ENCODE measurements at regions not wholly inside any gene's neighbourhood (a gene's known extent, or its start where the extent isn't known, plus 50 kb on each side); places are given as distances from the start of the nearest gene placed in this dataset.

DNA sequence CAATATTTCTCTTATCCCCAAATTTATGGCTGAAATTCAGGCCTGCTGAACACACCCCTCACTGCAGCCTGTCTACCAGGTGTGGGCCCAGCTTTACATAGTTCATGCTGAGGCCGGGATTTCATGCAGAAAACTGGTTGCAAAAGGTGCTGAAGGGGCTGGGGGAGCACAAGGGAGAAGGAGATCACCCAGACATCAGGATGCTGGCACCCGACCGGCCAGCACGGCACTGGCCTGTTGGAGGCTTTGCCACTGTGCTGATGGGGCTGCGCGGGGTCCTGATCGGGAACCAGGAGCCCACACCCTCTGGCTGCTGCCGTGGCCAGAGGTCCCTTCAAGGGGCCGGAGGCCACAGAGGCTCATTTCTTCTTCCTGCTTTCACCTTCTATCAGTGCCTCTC, 177.9 kb upstream of the C2CD4B start:
- in situ Hi-C loops (cut with HindIII; ENCODE audit: low pct_unique_long_range_greater_than_20kb, low sequenced_read_pairs) = no loop called here
- DNase-seq (ENCODE audit: low read depth in 1 of 2, low spot score in 1 of 2) = no peak
- TF ChIP-seq JUND (IDR thresholded peaks at IDR 0.05; ENCODE audit: low read depth) = no peak

DNA sequence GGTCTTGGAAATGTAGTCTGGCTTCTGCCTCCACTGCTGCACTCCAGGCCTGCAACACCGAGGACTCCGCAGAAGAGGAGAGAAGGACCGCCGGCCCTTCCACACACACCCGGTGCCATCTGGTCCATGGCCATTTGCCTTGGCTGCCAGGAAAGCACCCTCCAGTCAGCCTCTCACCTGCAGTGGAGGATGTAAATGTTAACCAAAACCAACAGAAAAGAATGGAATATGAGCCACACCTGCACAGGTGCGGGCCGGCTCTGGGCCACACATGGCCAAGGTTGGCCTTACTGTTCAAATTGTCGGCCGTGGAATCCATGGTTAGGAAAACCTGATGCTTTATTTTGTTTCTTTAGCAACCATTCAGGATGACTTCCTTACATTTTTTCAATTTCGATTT, 178.3 kb upstream of the C2CD4B start:
- TF ChIP-seq JUND (IDR thresholded peaks at IDR 0.05; ENCODE audit: low read depth) = no peak
- DNase-seq (ENCODE audit: low read depth in 1 of 2, low spot score in 1 of 2) = no peak
- in situ Hi-C loops (cut with HindIII; ENCODE audit: low pct_unique_long_range_greater_than_20kb, low sequenced_read_pairs) = no loop called here

DNA sequence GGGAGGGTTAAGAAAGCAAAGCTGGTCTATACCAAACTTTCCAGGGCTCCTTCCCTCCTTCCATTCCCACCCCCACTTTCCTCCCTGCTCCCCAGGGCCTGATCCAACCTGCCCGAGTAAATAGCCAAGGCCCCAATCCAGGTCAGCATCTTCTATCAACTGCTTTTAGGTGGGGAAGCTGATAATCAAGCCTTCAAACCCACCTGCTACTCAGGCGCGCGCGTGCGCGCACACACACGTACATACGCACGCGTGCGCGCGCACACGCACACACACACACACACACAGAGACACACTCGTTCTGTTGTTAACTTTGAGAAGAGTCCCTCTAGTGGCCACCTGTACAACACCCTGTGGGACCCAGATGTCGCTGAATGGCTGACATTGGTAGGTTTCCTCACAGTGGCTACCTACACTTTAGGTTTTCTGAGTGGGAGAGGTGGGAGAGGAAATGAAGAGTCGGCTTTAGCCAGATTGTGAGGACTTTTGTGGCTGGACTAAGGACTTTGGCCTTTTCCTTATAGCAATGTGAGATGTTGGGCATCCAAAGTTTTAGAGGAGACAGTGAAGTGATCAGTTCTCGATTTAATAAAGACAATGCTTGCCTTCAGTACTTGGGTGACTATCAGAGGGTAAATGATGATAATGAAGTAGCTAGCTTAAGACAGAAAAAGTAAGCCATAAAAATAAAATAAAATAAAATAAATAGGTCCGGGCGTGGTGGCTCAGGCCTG, 179.9 kb upstream of the C2CD4B start:
- in situ Hi-C loops (cut with HindIII; ENCODE audit: low pct_unique_long_range_greater_than_20kb, low sequenced_read_pairs) = no loop called here
- peak; percentile 84 to 95 for DNase-seq (ENCODE audit: low read depth in 1 of 2, low spot score in 1 of 2)
- TF ChIP-seq JUND (IDR thresholded peaks at IDR 0.05; ENCODE audit: low read depth) = no peak

DNA sequence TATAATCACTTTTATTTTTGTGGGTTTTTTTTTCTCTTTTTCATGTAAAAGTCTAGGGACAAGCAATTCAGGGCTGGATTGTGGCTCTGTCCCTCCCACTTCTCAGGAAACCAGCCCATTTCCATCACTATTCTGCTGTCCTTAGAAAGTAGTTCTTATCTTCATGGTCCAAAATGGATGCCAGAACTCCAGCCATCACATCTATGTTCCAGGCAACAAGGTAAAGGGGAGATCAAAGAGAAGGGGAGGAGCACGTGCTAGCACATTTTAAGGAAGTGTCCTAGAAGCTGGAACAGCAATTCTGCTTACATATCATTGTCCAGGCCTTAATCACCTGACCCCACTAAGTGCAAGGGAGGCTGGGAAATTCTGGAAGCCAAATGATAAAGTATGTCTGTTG, 181.1 kb upstream of the C2CD4B start:
- TF ChIP-seq JUND (IDR thresholded peaks at IDR 0.05; ENCODE audit: low read depth) = no peak
- in situ Hi-C loops (cut with HindIII; ENCODE audit: low pct_unique_long_range_greater_than_20kb, low sequenced_read_pairs) = no loop called here

DNA sequence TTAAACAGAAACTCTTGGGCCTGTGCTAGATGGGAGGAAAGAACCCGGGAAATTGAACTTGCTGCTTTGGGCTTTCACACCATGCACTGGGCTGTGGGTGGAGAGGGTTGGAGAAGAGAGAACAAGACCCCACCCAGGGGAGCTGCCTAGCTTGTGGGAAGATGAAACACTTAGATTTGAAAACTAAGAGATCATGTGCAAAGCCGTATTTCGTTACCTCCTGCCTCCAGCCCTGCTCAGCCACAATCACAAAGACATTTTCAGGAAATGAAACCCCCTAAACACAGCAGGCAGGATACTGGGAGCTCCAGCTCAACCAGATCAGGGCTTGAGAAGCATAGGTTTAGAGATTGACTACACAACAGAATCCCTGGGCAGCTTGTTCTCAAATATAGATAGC, 183.0 kb upstream of the C2CD4B start:
- DNase-seq (ENCODE audit: low read depth in 1 of 2, low spot score in 1 of 2) = no peak
- in situ Hi-C loops (cut with HindIII; ENCODE audit: low pct_unique_long_range_greater_than_20kb, low sequenced_read_pairs) = no loop called here
- TF ChIP-seq JUND (IDR thresholded peaks at IDR 0.05; ENCODE audit: low read depth) = no peak

More for the DNA sequence above, 181.1 kb upstream of the C2CD4B start:
- no peak for DNase-seq (ENCODE audit: low read depth in 1 of 2, low spot score in 1 of 2)

DNA sequence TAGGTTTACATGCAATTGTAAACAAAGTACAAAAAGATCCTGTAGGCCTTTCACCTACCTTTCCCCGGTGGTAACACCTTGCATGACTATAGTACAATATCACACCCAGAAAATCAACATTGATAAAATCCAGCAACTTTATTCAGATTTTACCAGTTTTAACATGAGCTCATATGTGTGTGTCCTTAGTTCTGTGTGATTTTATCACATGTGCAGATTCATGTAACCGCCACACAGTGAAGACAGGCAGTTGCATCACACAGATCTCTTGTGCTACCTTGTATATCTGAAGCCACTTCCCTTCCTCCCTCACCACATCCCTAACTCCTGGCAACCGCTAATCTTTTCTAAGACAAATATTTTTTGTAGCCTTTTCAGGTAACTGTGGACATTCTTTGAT, 183.5 kb upstream of the C2CD4B start:
- no peak for TF ChIP-seq JUND (IDR thresholded peaks at IDR 0.05; ENCODE audit: low read depth)
- DNase-seq (ENCODE audit: low read depth in 1 of 2, low spot score in 1 of 2) = no peak
- in situ Hi-C loops (cut with HindIII; ENCODE audit: low pct_unique_long_range_greater_than_20kb, low sequenced_read_pairs) = no loop called here

DNA sequence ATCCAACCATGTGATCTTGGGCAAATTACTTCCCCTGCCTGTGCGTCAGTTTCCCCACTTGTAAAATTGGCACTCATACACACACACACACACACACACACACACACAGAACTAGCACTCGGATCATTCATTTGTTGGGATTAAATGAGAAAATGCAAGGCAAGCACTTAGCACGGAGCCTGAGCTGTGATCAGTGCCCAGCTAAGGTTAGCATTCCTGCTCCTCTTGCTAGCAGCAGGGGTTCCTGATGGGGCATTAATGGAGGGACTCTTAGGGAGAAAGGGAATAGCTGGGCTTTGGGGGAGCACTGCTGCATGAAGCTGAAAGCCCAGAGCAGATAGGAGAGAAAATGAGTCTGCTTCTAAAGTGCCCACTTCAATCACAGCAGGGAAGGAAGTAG, 187.7 kb upstream of the C2CD4B start:
- DNase-seq (ENCODE audit: low read depth in 1 of 2, low spot score in 1 of 2) = no peak
- no peak for TF ChIP-seq JUND (IDR thresholded peaks at IDR 0.05; ENCODE audit: low read depth)
- in situ Hi-C loops (cut with HindIII; ENCODE audit: low pct_unique_long_range_greater_than_20kb, low sequenced_read_pairs) = no loop called here

DNA sequence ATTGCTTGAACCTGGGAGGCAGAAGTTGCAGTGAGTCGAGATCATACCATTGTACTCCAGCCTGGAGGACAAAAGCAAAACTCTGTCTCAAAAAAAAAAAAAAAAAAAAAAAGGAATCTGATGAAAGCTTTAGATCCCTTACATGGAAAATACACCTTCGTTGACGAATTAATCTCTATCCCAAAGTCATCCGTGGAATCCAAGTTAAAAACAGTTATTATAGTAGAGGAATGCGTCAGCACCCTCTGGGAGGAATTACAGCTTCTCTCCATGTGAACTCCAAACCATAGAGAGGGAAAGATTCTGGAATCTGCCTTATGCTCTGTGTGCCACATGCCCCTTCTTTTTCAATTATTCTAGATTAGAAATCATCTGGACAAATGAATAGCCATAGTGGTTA, 192.3 kb upstream of the C2CD4B start:
- DNase-seq (ENCODE audit: low read depth in 1 of 2, low spot score in 1 of 2) = no peak
- in situ Hi-C loops (cut with HindIII; ENCODE audit: low pct_unique_long_range_greater_than_20kb, low sequenced_read_pairs) = no loop called here
- no peak for TF ChIP-seq JUND (IDR thresholded peaks at IDR 0.05; ENCODE audit: low read depth)

DNA sequence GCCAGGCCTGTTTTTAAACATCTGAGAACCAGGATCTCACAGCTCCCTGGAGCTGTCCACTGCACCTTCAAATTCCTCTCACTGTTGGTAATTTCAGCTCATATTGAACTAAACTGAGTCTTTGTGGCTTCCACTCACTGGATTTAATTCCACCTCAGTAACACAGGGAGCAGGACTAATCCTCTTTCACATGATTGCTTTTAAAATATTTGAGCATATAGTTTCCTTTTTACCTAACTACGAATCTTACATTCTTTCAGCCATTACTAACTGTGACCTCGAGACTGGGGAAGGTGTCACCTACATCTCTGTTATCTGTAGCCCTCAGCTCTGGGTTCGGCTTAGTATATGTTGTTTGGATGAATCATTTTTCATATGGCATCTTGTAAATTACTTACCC, 194.3 kb upstream of the C2CD4B start:
- no peak for TF ChIP-seq JUND (IDR thresholded peaks at IDR 0.05; ENCODE audit: low read depth)
- in situ Hi-C loops (cut with HindIII; ENCODE audit: low pct_unique_long_range_greater_than_20kb, low sequenced_read_pairs) = no loop called here

DNA sequence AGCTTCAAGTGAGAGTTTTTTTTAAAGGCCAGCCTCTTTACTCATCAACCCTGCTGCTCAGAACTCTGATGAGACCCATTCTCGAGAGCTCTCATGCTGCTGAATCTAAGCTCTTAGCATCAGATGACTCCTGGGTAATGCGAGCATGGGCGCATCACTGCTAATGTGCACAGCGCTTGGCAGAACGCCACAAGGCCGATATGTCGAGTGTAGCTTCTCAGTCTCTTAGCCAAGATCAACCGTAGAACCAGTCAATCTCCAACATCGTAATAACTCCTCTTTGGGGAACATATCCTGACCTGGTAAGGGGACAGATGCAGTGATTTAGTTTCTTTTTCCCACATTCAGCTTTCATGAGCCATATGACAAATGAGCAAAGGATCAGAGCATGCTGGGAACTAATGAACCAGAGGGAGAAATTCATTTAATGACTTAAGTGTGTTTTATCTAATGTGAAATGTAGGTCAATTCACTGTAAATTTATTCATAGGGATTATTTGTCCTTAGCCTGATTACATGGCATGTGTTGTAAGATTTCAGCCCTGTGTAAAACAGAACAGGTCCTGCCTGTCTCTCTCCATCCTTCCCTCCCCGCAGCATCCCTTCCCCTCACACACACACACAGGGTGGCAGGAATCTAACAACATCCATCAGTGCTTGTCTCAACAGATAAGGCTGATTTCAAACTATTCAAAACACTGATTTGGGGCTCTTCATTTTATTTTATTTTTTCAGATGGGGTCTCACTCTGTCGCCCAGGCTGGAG, 195.4 kb upstream of the C2CD4B start:
- DNase-seq (ENCODE audit: low read depth in 1 of 2, low spot score in 1 of 2) = no peak
- no peak for TF ChIP-seq JUND (IDR thresholded peaks at IDR 0.05; ENCODE audit: low read depth)
- in situ Hi-C loops (cut with HindIII; ENCODE audit: low pct_unique_long_range_greater_than_20kb, low sequenced_read_pairs) = no loop called here

More for the DNA sequence above, 194.3 kb upstream of the C2CD4B start:
- DNase-seq (ENCODE audit: low read depth in 1 of 2, low spot score in 1 of 2) = no peak

DNA sequence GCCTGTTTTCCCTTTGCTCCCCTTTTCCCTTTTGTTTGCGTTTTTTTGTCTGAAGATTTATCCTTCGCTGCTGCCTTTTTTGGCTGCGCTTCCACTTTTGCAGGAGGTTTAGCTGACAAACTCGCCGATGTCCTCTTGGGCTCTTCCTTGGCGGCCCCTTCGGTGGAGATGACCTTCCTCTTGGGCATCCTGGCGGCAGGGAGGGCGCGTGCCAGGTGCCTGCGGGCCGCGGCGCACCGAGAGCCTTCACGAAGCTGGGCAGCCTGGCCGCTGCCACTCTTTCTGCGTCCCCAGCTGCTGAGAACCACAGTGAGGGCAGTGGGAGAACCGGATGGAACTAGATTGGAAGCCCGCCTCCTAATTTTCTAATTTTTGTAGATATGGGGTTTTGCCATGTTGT, 197.1 kb upstream of the C2CD4B start:
- TF ChIP-seq JUND (IDR thresholded peaks at IDR 0.05; ENCODE audit: low read depth) = no peak
- in situ Hi-C loops (cut with HindIII; ENCODE audit: low pct_unique_long_range_greater_than_20kb, low sequenced_read_pairs) = no loop called here
- DNase-seq (ENCODE audit: low read depth in 1 of 2, low spot score in 1 of 2) = no peak

DNA sequence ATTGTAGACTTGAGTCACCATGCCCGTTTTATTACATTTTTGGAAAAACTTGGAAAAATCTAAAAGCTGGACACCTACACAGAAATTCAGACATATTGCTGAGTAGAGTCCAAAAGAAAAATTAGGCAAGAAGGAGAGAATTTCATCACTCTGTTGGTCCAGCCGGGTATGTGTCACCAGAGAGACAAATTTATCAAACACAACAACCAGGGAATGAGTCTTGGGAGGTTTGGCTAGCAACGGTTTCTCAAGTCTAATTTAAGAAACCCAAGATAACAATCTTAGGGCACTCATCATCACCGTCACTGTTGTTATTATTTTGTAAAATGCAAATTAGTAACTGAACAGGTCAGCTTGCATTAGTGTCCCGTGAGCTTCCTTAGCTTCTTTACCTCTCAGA, 197.5 kb upstream of the C2CD4B start:
- DNase-seq (ENCODE audit: low read depth in 1 of 2, low spot score in 1 of 2) = no peak
- no peak for TF ChIP-seq JUND (IDR thresholded peaks at IDR 0.05; ENCODE audit: low read depth)
- in situ Hi-C loops (cut with HindIII; ENCODE audit: low pct_unique_long_range_greater_than_20kb, low sequenced_read_pairs) = no loop called here

DNA sequence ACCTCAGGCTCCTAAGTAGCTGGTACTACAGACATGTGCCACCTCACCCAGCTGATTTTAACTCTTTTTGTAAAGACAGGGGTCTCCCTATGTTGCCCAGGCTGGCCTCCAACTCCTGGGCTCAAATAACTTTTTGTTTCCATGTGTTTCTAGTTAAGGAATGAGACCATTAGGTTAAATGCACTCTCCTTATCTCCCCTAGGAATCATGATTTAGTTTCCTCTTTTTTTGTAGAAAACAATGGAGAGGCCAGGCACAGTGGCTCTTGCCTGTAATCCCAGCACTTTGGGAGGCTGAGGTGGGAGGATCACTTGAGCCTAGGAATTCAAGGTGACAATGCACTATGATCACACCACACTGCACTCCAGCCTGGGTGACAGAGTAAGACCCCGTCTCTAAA, 198.8 kb upstream of the C2CD4B start:
- in situ Hi-C loops (cut with HindIII; ENCODE audit: low pct_unique_long_range_greater_than_20kb, low sequenced_read_pairs) = no loop called here

More for the DNA sequence above, 198.8 kb upstream of the C2CD4B start:
- no peak for DNase-seq (ENCODE audit: low read depth in 1 of 2, low spot score in 1 of 2)
- no peak for TF ChIP-seq JUND (IDR thresholded peaks at IDR 0.05; ENCODE audit: low read depth)
